ENCODE measurements at regions not wholly inside any gene's neighbourhood (a gene's known extent, or its start where the extent isn't known, plus 50 kb on each side); places are given as distances from the start of the nearest gene placed in this dataset.

- TF ChIP-seq, protein P1, sequence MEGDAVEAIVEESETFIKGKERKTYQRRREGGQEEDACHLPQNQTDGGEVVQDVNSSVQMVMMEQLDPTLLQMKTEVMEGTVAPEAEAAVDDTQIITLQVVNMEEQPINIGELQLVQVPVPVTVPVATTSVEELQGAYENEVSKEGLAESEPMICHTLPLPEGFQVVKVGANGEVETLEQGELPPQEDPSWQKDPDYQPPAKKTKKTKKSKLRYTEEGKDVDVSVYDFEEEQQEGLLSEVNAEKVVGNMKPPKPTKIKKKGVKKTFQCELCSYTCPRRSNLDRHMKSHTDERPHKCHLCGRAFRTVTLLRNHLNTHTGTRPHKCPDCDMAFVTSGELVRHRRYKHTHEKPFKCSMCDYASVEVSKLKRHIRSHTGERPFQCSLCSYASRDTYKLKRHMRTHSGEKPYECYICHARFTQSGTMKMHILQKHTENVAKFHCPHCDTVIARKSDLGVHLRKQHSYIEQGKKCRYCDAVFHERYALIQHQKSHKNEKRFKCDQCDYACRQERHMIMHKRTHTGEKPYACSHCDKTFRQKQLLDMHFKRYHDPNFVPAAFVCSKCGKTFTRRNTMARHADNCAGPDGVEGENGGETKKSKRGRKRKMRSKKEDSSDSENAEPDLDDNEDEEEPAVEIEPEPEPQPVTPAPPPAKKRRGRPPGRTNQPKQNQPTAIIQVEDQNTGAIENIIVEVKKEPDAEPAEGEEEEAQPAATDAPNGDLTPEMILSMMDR (conservative IDR thresholded peaks at IDR 0.05) = no peak
- no peak overlapping the region for H3K27ac Mint-ChIP-seq
- no peak for DNase-seq
- Histone ChIP-seq H3K9ac (ENCODE audit: extremely low read depth, low read length, poor library complexity, severe bottlenecking) (no peak overlapping the region), H3K9me3 (ENCODE audit: control insufficient read depth, low read length) (no peaks in the 10 kb centered on the region), H3K4me3 (ENCODE audit: low read length) (no peak overlapping the region), H3K4me1 (ENCODE audit: control insufficient read depth, insufficient read depth, low read length) (peaks cover 5% of the 10 kb centered on the region), H3K36me3 (ENCODE audit: control insufficient read depth, insufficient read depth, low read length) (no peaks in the 10 kb centered on the region), H3K27me3 (ENCODE audit: control insufficient read depth, insufficient read depth, low read length, poor library complexity, severe bottlenecking) (no peaks in the 10 kb centered on the region), H3K27ac (ENCODE audit: low read depth, low read length) (no peak overlapping the region)
- no peaks in the 10 kb centered on the region for H3K27me3 Mint-ChIP-seq (ENCODE audit: insufficient read depth)
- 89 to 100% methylated on average over 1 to 2 of the region's 3 CpGs for WGBS, 2 experiments (ENCODE audit: insufficient coverage in 1 of 2, insufficient read length in 1 of 2)
- H3K9me3 Mint-ChIP-seq = no peaks in the 10 kb centered on the region
- H3K4me3 Mint-ChIP-seq = no peak overlapping the region
- peaks cover 14% of the 10 kb centered on the region for H3K4me1 Mint-ChIP-seq
- H3K36me3 Mint-ChIP-seq (ENCODE audit: low read depth) = no peaks in the 10 kb centered on the region
Observed at GRCh38 chr2:179341152-179341866, 76.7 kb upstream of the SESTD1 start.

DNA sequence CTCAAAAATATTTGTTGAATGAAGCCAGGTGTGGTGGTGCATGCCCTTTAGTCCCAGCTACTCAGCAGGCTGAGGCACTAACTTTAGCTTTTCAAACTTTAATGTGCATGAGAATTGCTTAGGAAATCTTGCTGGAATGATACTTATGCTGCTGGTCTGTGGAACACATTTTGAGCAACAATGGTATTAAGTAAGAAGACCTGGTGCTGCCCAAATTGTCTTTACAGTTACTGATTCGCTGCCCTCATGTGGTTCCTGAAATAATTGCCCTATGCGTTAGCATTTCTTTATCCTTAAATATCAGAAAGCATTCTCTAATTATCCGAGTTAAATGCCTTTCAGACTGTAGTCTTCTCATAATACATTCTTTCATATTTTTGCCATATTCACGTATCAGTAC, 76.0 kb upstream of the SESTD1 start:
- no peaks in the 10 kb centered on the region for H3K27me3 Mint-ChIP-seq (ENCODE audit: insufficient read depth)
- H3K36me3 Mint-ChIP-seq (ENCODE audit: low read depth) = no peaks in the 10 kb centered on the region
- Histone ChIP-seq H3K27me3 (ENCODE audit: control insufficient read depth, insufficient read depth, low read length, poor library complexity, severe bottlenecking) (no peaks in the 10 kb centered on the region), H3K27ac (ENCODE audit: low read depth, low read length) (no peak overlapping the region), H3K36me3 (ENCODE audit: control insufficient read depth, insufficient read depth, low read length) (no peaks in the 10 kb centered on the region), H3K9me3 (ENCODE audit: control insufficient read depth, low read length) (no peaks in the 10 kb centered on the region), H3K9ac (ENCODE audit: extremely low read depth, low read length, poor library complexity, severe bottlenecking) (no peak overlapping the region), H3K4me1 (ENCODE audit: control insufficient read depth, insufficient read depth, low read length) (peaks cover 5% of the 10 kb centered on the region), H3K4me3 (ENCODE audit: low read length) (no peak overlapping the region)
- H3K9me3 Mint-ChIP-seq = no peaks in the 10 kb centered on the region
- WGBS, 2 experiments (ENCODE audit: insufficient coverage in 1 of 2, insufficient read length in 1 of 2) = 56 to 77% methylated on average over 4 of the region's 4 CpGs
- H3K27ac Mint-ChIP-seq = no peak overlapping the region
- H3K4me1 Mint-ChIP-seq = peaks cover 14% of the 10 kb centered on the region
- DNase-seq = no peak
- TF ChIP-seq, protein P1 (conservative IDR thresholded peaks at IDR 0.05) = peak; percentile 76
- H3K4me3 Mint-ChIP-seq = no peak overlapping the region

GRCh38 chr2:179338681-179339080, 74.0 kb upstream of the SESTD1 start:
- Mint-ChIP-seq H3K27me3 (ENCODE audit: insufficient read depth) (no peaks in the 10 kb centered on the region), H3K36me3 (ENCODE audit: low read depth) (no peaks in the 10 kb centered on the region), H3K4me3 (no peak overlapping the region), H3K9me3 (no peaks in the 10 kb centered on the region), H3K27ac (no peak overlapping the region), H3K4me1 (peaks cover 4% of the 10 kb centered on the region)
- Histone ChIP-seq H3K9me3 (ENCODE audit: control insufficient read depth, low read length) (no peaks in the 10 kb centered on the region), H3K9ac (ENCODE audit: extremely low read depth, low read length, poor library complexity, severe bottlenecking) (no peak overlapping the region), H3K4me1 (ENCODE audit: control insufficient read depth, insufficient read depth, low read length) (peaks cover 5% of the 10 kb centered on the region), H3K4me3 (ENCODE audit: low read length) (no peak overlapping the region), H3K36me3 (ENCODE audit: control insufficient read depth, insufficient read depth, low read length) (no peaks in the 10 kb centered on the region), H3K27ac (ENCODE audit: low read depth, low read length) (no peak overlapping the region), H3K27me3 (ENCODE audit: control insufficient read depth, insufficient read depth, low read length, poor library complexity, severe bottlenecking) (no peaks in the 10 kb centered on the region)
- DNase-seq = no peak
- 91 to 94% methylated on average over 3 of the region's 3 CpGs for WGBS, 2 experiments (ENCODE audit: insufficient coverage in 1 of 2, insufficient read length in 1 of 2)
- TF ChIP-seq, protein P1 (conservative IDR thresholded peaks at IDR 0.05) = no peak

Data from endodermal cell (in vitro differentiated cells).